Activated CD4-positive, alpha-beta T cell treated with anti-CD3 and anti-CD28 coated beads, Interleukin-2, amount 10 ng/mL, durations not matched to agents 24 days and 14 days (primary cell): ENCODE measurements at regions not wholly inside any gene's neighbourhood (a gene's known extent, or its start where the extent isn't known, plus 50 kb on each side); places are given as distances from the start of the nearest gene placed in this dataset.

Experiments used
- DNase-seq: peaks from one replicate; pipeline ENCODE4 v3.0.0; 2022
- H3K27ac Mint-ChIP-seq: one replicate; pipeline ENCODE4 v1.8.0; 2022; ENCODE audit warnings: mild to moderate bottlenecking, mixed read lengths
- H3K27me3 Mint-ChIP-seq: one replicate; pipeline ENCODE4 v1.8.0; 2022; ENCODE audit warnings: mixed read lengths
- H3K36me3 Mint-ChIP-seq: one replicate; pipeline ENCODE4 v1.8.0; 2022; ENCODE audit warnings: low read depth, mild to moderate bottlenecking, mixed read lengths
- H3K4me1 Mint-ChIP-seq: one replicate; pipeline ENCODE4 v1.8.0; 2021; ENCODE audit warnings: mixed read lengths
- H3K4me3 Mint-ChIP-seq: one replicate; pipeline ENCODE4 v1.8.0; 2022; ENCODE audit warnings: mild to moderate bottlenecking, moderate library complexity, mixed read lengths
- H3K9me3 Mint-ChIP-seq: one replicate; pipeline ENCODE4 v1.8.0; 2021; ENCODE audit warnings: mixed read lengths
- intact Hi-C: fragments of 100-400 bp; cut with micrococcal nuclease; formaldehyde crosslinking; loops from one replicate; pipeline ENCODE4 v1.15.1; 2023

DNA sequence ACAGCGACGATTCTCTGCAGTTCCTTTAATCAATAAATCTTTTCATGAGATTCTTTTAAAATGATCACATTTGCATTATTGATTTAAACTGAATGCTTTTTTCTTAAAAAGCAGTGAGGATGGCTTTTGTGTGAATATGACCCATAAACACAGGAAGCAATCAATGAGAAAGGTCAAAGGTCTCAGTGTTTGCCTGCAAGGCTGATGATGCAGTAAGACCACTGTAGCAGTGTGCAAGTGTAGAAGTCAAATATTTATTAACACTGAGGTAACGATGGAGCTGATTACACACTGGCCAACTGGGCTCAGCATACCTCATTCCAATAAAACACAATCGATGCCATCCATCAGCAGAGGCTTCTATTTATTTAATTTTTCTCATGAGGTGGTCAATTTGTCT is 633.5 kb downstream of the DCDC2C start:
- peaks cover 12% of the 10 kb centered on the region for H3K9me3 Mint-ChIP-seq
- H3K4me3 Mint-ChIP-seq = no peak overlapping the region
- no peaks in the 10 kb centered on the region for H3K36me3 Mint-ChIP-seq
- DNase-seq = no peak
- intact Hi-C loops = no loop called here
- H3K27ac Mint-ChIP-seq = no peak overlapping the region
- H3K27me3 Mint-ChIP-seq = no peaks in the 10 kb centered on the region
- no peaks in the 10 kb centered on the region for H3K4me1 Mint-ChIP-seq

DNA sequence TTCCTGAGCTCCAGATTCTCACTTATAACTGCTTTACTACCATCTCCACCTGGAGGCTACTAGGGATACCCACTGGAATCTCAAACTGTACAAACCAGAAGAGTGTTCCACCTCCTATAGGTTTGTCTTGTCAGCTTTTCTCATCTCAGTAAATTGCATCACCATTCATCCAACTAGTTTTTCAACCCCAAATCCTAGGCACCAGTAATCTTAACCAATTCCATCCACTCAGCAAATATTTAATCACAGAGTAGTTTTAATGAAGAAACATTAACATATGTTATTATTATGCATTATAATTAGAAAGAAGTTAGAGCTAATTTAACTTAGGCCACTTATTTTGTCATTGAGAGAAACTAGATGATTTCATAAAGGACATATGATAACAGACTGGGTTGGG is 635.0 kb downstream of the DCDC2C start:
- Mint-ChIP-seq H3K4me3 (no peak overlapping the region), H3K36me3 (no peaks in the 10 kb centered on the region), H3K9me3 (peaks cover 12% of the 10 kb centered on the region), H3K4me1 (no peaks in the 10 kb centered on the region), H3K27ac (no peak overlapping the region), H3K27me3 (no peaks in the 10 kb centered on the region)
- intact Hi-C loops = no loop called here
- DNase-seq = no peak

DNA sequence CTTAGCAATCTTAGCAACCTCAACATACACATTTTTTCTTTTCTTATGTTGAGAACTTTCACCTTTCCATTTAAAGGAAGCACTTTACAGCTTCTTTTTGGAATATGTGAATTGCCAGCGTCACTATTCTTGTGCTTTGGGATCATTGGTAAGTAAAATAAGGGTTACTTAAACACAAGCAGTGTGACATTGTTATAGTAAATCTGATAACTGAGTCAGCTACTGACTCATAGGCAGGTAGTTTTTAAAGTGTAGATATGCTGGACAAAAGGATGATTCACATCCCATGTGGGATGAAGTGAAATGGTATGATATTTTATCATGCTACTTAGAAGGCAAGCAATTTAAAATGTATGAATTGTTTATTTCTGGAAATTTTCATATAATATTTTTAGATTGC is 637.2 kb downstream of the DCDC2C start:
- Mint-ChIP-seq H3K36me3 (no peaks in the 10 kb centered on the region), H3K27ac (no peak overlapping the region), H3K9me3 (peaks cover 7% of the 10 kb centered on the region), H3K27me3 (no peaks in the 10 kb centered on the region), H3K4me3 (no peak overlapping the region), H3K4me1 (no peaks in the 10 kb centered on the region)
- intact Hi-C loops = no loop called here
- DNase-seq = no peak

DNA sequence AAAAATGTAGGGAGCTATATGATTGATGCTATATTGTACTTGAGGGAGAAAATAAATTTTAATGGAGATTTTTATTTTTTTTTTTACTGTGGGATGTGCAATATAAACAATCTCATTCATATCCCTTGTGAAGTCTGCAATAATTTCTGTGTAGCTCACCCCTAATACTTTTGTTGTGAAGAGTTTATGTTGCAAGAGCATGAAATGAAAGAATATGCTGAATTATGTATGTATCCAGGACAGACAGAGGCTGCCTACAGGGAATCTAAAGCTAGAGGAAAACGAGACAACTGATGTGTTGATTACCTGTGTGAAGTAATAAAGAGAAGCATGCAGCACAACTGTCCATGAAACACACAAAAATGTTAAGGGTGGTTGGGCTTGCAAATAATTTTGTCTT is 643.3 kb downstream of the DCDC2C start:
- H3K27ac Mint-ChIP-seq = no peak overlapping the region
- H3K27me3 Mint-ChIP-seq = no peaks in the 10 kb centered on the region
- intact Hi-C loops = no loop called here
- no peaks in the 10 kb centered on the region for H3K9me3 Mint-ChIP-seq
- H3K4me1 Mint-ChIP-seq = no peaks in the 10 kb centered on the region
- no peaks in the 10 kb centered on the region for H3K36me3 Mint-ChIP-seq
- DNase-seq = no peak
- H3K4me3 Mint-ChIP-seq = no peak overlapping the region

DNA sequence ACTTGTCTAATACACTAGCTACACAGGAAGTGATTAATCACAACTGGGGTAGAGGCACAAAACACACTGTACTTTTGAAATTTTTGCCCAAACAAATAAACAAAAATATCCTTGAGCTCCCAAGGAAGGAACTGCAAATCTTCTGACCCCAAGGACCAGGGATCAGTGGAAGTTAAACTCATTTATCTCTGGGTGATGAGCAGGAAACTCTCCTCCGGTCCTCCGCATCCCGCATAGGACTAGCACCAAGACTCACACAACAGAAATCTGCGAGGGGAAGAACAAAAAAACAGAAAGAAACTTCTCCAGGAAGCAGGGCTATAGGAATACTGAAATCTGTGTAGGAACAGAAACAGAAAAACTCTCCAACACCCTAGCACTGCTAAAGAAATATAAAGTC is 650.3 kb downstream of the DCDC2C start:
- no peak overlapping the region for H3K27ac Mint-ChIP-seq
- H3K9me3 Mint-ChIP-seq = no peaks in the 10 kb centered on the region

DNA sequence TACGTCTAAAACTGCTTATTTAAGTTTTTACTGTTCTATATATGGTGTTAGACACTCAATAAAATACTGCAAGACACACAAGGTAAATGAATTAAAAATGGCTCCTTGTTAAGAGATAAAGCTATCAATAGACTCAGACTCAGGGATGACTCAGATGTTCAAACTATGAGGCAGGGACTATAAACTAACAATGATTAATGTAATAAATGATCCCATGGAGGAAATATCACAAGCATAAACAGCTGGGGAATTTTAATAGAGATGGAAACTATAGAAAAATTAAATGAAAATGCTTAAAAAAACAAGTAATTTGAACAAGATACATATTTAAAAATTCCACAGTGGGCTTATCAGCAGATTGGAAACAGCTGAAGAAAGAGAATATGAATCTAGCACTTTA is 650.8 kb downstream of the DCDC2C start:
- intact Hi-C loops = no loop called here
- Mint-ChIP-seq H3K4me1 (no peaks in the 10 kb centered on the region), H3K9me3 (no peaks in the 10 kb centered on the region), H3K4me3 (no peak overlapping the region), H3K36me3 (no peaks in the 10 kb centered on the region), H3K27ac (no peak overlapping the region), H3K27me3 (no peaks in the 10 kb centered on the region)
- no peak for DNase-seq

More for the DNA sequence above, 650.3 kb downstream of the DCDC2C start:
- DNase-seq = no peak
- Mint-ChIP-seq H3K4me1 (no peaks in the 10 kb centered on the region), H3K4me3 (no peak overlapping the region), H3K27me3 (no peaks in the 10 kb centered on the region), H3K36me3 (no peaks in the 10 kb centered on the region)
- intact Hi-C loops = no loop called here

DNA sequence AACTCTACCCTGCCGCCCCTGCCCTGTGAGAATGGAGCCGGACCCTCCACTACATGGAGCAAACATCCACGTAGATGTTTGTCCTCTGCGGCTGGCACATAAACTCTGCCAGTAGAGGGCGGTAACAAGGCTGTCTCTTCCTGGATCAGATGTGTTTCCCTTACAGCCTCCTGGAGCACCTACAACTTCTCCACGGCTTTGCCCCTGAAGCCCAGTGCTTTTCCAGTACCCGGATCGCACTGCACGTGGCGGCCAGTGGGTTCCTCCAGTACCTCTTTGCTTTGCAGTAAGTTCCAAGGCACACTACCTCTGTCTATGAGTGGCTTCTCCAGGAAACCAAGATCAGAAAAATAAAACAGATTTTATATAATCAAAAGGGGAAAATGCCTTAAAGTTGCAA is 651.3 kb downstream of the DCDC2C start:
- Mint-ChIP-seq H3K27ac (no peak overlapping the region), H3K4me1 (no peaks in the 10 kb centered on the region), H3K36me3 (no peaks in the 10 kb centered on the region), H3K27me3 (no peaks in the 10 kb centered on the region), H3K4me3 (no peak overlapping the region), H3K9me3 (no peaks in the 10 kb centered on the region)
- intact Hi-C loops = no loop called here
- DNase-seq = no peak

DNA sequence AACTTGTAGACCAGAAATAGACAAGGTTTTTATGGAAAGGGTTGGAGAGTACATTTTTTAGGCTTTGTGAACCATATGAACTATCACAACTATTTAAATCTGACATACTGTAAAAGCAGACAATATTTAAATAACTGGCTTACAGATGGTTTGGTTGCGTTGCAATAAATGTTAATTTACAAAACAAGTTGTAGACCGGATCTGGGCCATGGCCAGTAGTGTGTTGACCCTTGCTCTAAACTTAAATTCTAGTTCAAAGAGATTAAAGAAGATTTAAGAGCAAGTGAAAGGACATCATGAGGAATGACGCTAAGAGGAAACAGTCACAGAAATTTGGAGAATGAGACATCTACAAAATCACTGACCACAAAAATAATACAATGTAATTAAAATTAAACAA is 652.7 kb downstream of the DCDC2C start:
- Mint-ChIP-seq H3K4me3 (no peak overlapping the region), H3K9me3 (no peaks in the 10 kb centered on the region), H3K27ac (no peak overlapping the region), H3K27me3 (no peaks in the 10 kb centered on the region), H3K4me1 (no peaks in the 10 kb centered on the region), H3K36me3 (no peaks in the 10 kb centered on the region)
- DNase-seq = no peak
- intact Hi-C loops = no loop called here

DNA sequence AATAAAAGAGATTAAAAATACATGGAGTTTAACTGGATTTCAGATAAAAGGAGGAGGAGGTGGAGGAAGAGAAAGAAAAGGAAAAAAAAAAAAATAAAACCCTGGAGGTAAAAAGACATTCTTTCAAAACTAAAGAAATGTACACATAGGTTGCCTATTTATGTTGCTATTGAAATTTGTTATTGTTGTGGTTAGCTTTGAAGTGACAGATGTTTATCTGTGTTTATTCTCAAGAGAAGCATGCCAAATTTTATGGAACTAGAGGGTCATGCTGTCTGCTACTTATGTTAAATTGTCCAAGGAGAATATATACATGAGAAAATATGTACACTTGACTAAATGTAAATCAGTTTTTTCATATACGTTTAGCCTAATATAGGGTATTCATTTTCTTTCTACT is 653.2 kb downstream of the DCDC2C start:
- intact Hi-C loops = no loop called here
- Mint-ChIP-seq H3K4me3 (no peak overlapping the region), H3K36me3 (no peaks in the 10 kb centered on the region), H3K27me3 (no peaks in the 10 kb centered on the region), H3K4me1 (no peaks in the 10 kb centered on the region), H3K9me3 (no peaks in the 10 kb centered on the region), H3K27ac (no peak overlapping the region)
- DNase-seq = no peak

DNA sequence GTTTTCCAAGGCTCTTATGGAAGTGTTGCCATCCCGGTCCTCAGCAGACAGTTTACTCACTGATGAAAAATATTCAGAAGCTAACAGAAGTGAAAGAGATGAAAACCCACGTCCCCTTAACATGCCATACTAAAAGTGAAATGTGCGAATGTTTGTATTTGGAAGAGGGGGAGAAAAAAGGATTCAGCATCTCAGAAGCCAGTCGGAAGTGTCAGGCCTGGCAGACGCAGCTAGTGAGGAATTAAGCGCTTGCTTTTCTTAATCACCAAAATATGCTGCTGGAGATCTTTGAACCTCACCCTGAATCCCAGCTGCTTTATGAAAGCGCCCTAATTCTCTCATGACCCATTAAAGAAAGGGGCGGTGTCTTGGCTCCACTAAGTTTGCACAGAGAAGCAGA is 653.7 kb downstream of the DCDC2C start:
- Mint-ChIP-seq H3K4me3 (no peak overlapping the region), H3K9me3 (no peaks in the 10 kb centered on the region), H3K36me3 (no peaks in the 10 kb centered on the region), H3K4me1 (no peaks in the 10 kb centered on the region), H3K27me3 (no peaks in the 10 kb centered on the region), H3K27ac (no peak overlapping the region)
- no peak for DNase-seq
- intact Hi-C loops = no loop called here

DNA sequence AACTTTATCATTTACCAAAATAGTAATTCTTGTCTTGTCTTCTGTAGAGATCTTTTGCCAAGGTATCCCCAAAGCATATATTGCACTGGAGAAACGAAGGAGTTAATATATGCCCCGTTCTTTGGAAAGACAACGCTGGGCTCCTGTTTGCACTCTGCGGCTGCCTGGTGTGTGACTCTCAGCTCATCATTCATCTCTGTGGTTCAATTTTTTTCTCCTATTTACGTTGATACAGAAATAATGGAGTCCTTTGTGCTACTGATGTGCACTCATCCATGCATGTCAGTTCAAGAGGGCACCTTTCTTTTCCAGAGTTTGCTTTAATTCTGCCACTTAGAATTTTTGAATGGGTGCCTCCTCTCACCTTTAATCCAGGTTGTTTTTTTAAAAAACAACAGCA is 655.5 kb downstream of the DCDC2C start:
- Mint-ChIP-seq H3K27ac (no peak overlapping the region), H3K4me3 (no peak overlapping the region), H3K36me3 (no peaks in the 10 kb centered on the region), H3K9me3 (no peaks in the 10 kb centered on the region), H3K27me3 (no peaks in the 10 kb centered on the region), H3K4me1 (no peaks in the 10 kb centered on the region)
- intact Hi-C loops = no loop called here
- no peak for DNase-seq

DNA sequence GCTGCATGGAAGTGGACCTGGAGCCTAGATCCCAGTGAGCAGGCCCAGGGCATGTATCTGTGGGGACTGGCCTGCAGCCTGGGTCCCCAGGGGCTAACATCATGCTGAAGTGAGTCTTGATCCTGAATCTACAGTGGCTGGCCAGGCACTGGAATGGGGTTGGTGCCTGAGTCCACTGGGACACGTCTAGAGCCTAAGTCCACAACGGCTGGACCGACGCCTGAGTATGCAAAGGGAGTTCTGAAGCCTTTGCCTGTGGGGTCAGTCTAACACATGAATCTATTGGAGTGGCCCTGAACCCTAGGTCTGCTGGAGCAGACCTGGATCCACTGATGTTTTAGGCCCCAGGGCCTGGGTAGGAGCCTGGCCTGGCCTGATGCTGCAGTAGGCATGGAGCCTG is 665.5 kb downstream of the DCDC2C start:
- H3K9me3 Mint-ChIP-seq = peaks cover 5% of the 10 kb centered on the region
- no peak for DNase-seq
- H3K27ac Mint-ChIP-seq = no peak overlapping the region
- no peaks in the 10 kb centered on the region for H3K27me3 Mint-ChIP-seq
- H3K4me1 Mint-ChIP-seq = no peaks in the 10 kb centered on the region
- intact Hi-C loops = no loop called here
- no peaks in the 10 kb centered on the region for H3K36me3 Mint-ChIP-seq
- no peak overlapping the region for H3K4me3 Mint-ChIP-seq

DNA sequence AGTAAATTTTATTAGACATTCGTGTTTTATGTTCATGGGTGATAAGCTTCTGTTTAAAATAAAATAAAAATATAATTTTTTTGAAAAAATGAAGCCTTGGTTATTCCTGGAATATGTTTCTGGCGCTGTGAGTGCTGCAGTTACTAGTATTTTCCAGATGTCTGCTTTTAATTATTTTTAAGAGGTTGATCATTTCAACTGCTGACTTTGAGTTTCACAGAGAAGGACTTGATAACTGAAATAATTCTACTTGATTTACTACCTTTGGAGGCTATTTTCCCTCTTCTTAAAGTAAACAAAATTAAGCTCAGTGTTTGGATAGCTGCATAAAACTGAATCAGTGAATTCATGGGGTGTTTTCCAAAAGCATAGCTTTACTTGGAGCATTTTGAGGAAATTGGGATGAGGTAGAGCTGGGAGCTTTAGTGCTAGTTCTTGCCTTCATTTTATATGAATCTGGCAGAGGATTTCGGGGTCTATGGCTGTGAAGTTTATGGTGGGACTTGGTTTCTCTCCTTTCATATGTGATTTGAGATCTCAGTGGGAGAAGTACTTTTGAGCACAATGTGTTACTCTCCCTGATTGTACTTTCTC is 666.5 kb downstream of the DCDC2C start:
- H3K4me1 Mint-ChIP-seq = no peaks in the 10 kb centered on the region
- H3K36me3 Mint-ChIP-seq = no peaks in the 10 kb centered on the region
- H3K27me3 Mint-ChIP-seq = no peaks in the 10 kb centered on the region
- H3K27ac Mint-ChIP-seq = no peak overlapping the region
- no peak for DNase-seq
- intact Hi-C loops = no loop called here
- peaks cover 5% of the 10 kb centered on the region for H3K9me3 Mint-ChIP-seq
- no peak overlapping the region for H3K4me3 Mint-ChIP-seq

DNA sequence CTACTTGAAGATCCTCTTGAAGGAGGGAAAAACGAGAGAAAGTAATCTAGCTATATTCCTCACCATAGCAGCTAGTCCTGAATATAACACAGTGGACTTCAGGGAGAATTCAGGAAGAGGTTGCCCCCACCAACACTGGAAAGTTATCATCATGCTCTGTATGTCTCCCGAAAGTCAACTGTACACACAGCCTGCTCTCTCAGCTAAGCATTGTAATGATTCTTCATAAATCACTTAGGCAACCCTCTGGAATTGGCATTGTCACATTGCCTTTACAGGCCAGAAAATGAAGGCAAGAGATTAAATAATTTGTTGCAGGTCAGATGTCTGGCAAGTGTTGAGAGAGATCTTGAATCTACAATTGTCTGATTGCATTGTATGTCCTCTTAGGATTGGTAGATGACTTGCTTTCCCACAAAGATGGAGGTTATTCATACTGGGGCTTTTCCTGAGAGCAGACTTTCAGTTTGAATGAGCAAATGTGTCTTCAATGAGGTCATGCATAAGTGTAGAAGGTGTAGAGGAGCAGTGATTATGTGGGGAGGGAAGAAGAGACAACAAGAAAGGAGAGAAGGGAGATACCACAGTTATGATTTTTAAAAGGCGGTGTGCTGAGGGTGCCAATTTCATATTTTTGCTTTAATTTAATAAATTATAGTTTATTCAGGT is 667.2 kb downstream of the DCDC2C start:
- Mint-ChIP-seq H3K9me3 (peaks cover 5% of the 10 kb centered on the region), H3K4me3 (no peak overlapping the region), H3K27me3 (no peaks in the 10 kb centered on the region), H3K4me1 (no peaks in the 10 kb centered on the region), H3K36me3 (no peaks in the 10 kb centered on the region), H3K27ac (no peak overlapping the region)
- intact Hi-C loops = no loop called here
- DNase-seq = no peak

DNA sequence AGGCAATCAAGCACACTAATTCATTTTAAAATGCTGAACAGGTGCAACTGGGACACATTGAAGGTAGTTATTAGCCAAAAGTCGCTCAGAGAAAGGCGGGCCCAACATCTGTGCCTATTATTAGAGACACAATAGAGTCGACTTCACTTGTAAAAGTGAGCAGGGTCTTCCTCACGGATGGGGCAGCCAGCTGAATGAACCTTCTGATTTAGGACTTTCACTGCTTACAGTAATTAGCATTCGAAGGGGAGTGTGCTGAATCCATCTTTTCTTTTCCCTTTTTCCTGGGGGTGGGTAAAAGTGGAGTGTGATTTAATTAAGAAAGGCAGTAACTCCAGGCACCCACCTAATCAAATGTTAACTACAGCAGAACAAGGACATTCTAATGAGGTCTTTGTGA is 677.7 kb downstream of the DCDC2C start:
- no peak for DNase-seq
- no peaks in the 10 kb centered on the region for H3K27me3 Mint-ChIP-seq
- no peak overlapping the region for H3K27ac Mint-ChIP-seq
- peaks cover 16% of the 10 kb centered on the region for H3K9me3 Mint-ChIP-seq
- intact Hi-C loops = no loop called here
- H3K4me3 Mint-ChIP-seq = no peak overlapping the region
- H3K36me3 Mint-ChIP-seq = no peaks in the 10 kb centered on the region
- no peaks in the 10 kb centered on the region for H3K4me1 Mint-ChIP-seq
